ENCODE measurements at regions not wholly inside any gene's neighbourhood (a gene's known extent, or its start where the extent isn't known, plus 50 kb on each side); places are given as distances from the start of the nearest gene placed in this dataset.

DNA sequence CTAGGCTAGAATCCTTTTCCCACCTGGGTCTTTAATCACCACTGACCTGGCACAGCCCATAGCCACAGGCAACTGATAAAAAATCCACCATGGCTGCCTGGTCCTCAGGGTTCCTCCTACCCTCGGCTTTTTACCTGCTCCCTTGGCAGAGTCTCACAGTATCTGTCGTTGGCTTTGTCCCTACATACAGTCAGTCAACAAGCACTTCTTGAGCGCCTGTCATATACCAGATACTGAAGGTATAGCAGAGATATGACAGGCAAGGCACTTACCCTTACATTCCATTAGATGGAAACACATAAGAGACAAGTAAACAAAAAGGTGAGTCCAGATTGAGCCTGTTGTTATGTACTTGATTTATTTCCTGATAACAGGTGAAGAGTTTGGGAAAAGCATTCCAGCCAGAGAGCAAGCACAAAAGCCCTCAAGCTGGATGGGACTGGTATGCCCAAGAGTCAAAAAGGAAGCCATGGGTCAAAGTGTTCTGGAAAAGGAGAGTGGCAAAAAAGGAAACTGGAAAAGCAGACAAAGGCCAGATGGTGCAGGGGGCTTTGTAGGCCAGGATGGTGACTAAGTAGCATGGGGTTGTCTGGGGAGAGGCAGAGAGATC lies 247.0 kb downstream of the CHD9NB start:
- H3K36me3 ChIP-seq (ENCODE audit: control insufficient read depth, insufficient read depth, low read length): no peaks in the 10 kb centered on the region
- H2BK120ac ChIP-seq (ENCODE audit: low read depth, low read length): no peak overlapping the region
- DNase-seq: no peak
- no peak overlapping the region for H2BK5ac ChIP-seq (ENCODE audit: low read length)
- H3K18ac ChIP-seq (ENCODE audit: low read length): no peak overlapping the region
- H3K27me3 ChIP-seq (ENCODE audit: insufficient read depth, low read length, poor library complexity): no peaks in the 10 kb centered on the region
- no peaks in the 10 kb centered on the region for H3K4me1 ChIP-seq (ENCODE audit: control insufficient read depth, low read depth, low read length)
- H2BK15ac ChIP-seq (replicated peaks; ENCODE audit: low read depth): no peak overlapping the region
- no peak overlapping the region for H4K5ac ChIP-seq (ENCODE audit: low read length)
- no peak overlapping the region for H2AK5ac ChIP-seq (ENCODE audit: low read length)
- H3K4me3 ChIP-seq (ENCODE audit: low read length): no peak overlapping the region
- no peak overlapping the region for H4K8ac ChIP-seq (ENCODE audit: low read depth, low read length)
- H3K79me1 ChIP-seq (ENCODE audit: low read length): no peaks in the 10 kb centered on the region
- H3K23ac ChIP-seq (ENCODE audit: low read length): no peak overlapping the region
- H3K4me2 ChIP-seq (ENCODE audit: low read length): no peak overlapping the region
- H3K27ac ChIP-seq (ENCODE audit: low read depth, low read length): no peak overlapping the region
- H3K9ac ChIP-seq (ENCODE audit: low read length): no peak overlapping the region
- no CpG with 5 or more reads among the region's 3 CpGs for WGBS (ENCODE audit: extremely low coverage, insufficient coverage, low lambda C conversion rate)
- no peaks in the 10 kb centered on the region for H3K79me2 ChIP-seq (ENCODE audit: control insufficient read depth, insufficient read depth, low read length)
- H3K4ac ChIP-seq (ENCODE audit: low read depth, low read length): no peak overlapping the region
- H3K56ac ChIP-seq (ENCODE audit: low read length): no peak overlapping the region

DNA sequence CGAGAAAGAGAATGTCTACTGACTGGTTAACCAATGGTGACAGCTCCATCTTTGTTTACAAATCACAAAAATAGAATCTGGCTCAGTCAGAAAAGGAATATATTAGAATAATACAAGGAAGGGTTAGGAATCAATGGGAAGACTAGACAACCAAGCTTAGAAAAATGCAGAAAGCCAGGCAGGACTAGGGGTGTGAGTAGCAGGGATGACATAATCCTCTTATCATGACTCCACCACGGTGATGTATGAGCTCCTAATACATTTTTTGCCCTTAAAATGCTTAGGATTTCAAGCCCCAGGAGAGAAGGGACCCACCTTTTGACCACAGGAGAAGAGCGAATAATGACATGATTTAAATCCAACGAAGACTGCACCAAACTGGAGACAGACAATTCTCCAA lies 252.3 kb downstream of the CHD9NB start:
- no peak overlapping the region for H2BK5ac ChIP-seq (ENCODE audit: low read length)
- no peak overlapping the region for H3K18ac ChIP-seq (ENCODE audit: low read length)
- no peak for DNase-seq
- no peaks in the 10 kb centered on the region for H3K4me1 ChIP-seq (ENCODE audit: control insufficient read depth, low read depth, low read length)
- H3K79me1 ChIP-seq (ENCODE audit: low read length): no peaks in the 10 kb centered on the region
- no CpG with 5 or more reads among the region's 4 CpGs for WGBS (ENCODE audit: extremely low coverage, insufficient coverage, low lambda C conversion rate)
- H3K56ac ChIP-seq (ENCODE audit: low read length): no peak overlapping the region
- no peak overlapping the region for H3K9ac ChIP-seq (ENCODE audit: low read length)
- H4K5ac ChIP-seq (ENCODE audit: low read length): no peak overlapping the region
- no peak overlapping the region for H3K4ac ChIP-seq (ENCODE audit: low read depth, low read length)
- H2AK5ac ChIP-seq (ENCODE audit: low read length): no peak overlapping the region
- no peak overlapping the region for H3K27ac ChIP-seq (ENCODE audit: low read depth, low read length)
- H4K8ac ChIP-seq (ENCODE audit: low read depth, low read length): no peak overlapping the region
- H2BK120ac ChIP-seq (ENCODE audit: low read depth, low read length): no peak overlapping the region
- H3K4me2 ChIP-seq (ENCODE audit: low read length): no peak overlapping the region
- no peaks in the 10 kb centered on the region for H3K79me2 ChIP-seq (ENCODE audit: control insufficient read depth, insufficient read depth, low read length)
- no peaks in the 10 kb centered on the region for H3K27me3 ChIP-seq (ENCODE audit: insufficient read depth, low read length, poor library complexity)
- no peak overlapping the region for H3K23ac ChIP-seq (ENCODE audit: low read length)
- H2BK15ac ChIP-seq (replicated peaks; ENCODE audit: low read depth): no peak overlapping the region
- no peak overlapping the region for H3K4me3 ChIP-seq (ENCODE audit: low read length)
- no peaks in the 10 kb centered on the region for H3K36me3 ChIP-seq (ENCODE audit: control insufficient read depth, insufficient read depth, low read length)

DNA sequence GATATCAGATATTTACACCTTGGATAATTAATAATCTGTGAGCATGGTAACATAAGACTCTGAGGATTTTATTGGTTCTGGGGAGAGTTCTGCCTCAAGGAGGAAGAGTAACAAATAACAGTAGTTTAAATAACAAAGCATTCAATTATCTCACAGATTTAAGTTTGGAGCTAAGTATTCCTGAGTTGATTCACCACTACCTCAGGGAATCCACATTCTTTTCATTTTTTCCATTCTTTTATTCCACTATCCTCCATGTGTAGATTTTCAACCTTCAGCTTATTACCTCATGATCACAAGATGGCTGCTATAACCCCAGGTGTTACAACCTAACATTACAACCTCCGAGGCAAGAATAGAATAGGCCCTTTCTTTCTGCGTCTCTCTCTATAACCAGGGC lies 252.2 kb upstream of the TOX3 start:
- H4K5ac ChIP-seq (ENCODE audit: low read length): no peak overlapping the region
- no peak overlapping the region for H2BK120ac ChIP-seq (ENCODE audit: low read depth, low read length)
- no peaks in the 10 kb centered on the region for H3K79me2 ChIP-seq (ENCODE audit: control insufficient read depth, insufficient read depth, low read length)
- H3K4me1 ChIP-seq (ENCODE audit: control insufficient read depth, low read depth, low read length): no peaks in the 10 kb centered on the region
- H2BK15ac ChIP-seq (replicated peaks; ENCODE audit: low read depth): no peak overlapping the region
- no peaks in the 10 kb centered on the region for H3K36me3 ChIP-seq (ENCODE audit: control insufficient read depth, insufficient read depth, low read length)
- no peak overlapping the region for H2BK5ac ChIP-seq (ENCODE audit: low read length)
- no peak overlapping the region for H3K4me2 ChIP-seq (ENCODE audit: low read length)
- H3K9ac ChIP-seq (ENCODE audit: low read length): no peak overlapping the region
- H3K23ac ChIP-seq (ENCODE audit: low read length): no peak overlapping the region
- no peaks in the 10 kb centered on the region for H3K79me1 ChIP-seq (ENCODE audit: low read length)
- no peak overlapping the region for H3K56ac ChIP-seq (ENCODE audit: low read length)
- no peak overlapping the region for H3K4me3 ChIP-seq (ENCODE audit: low read length)
- no CpG with 5 or more reads among the region's 2 CpGs for WGBS (ENCODE audit: extremely low coverage, insufficient coverage, low lambda C conversion rate)
- H4K8ac ChIP-seq (ENCODE audit: low read depth, low read length): no peak overlapping the region
- no peak overlapping the region for H3K4ac ChIP-seq (ENCODE audit: low read depth, low read length)
- no peaks in the 10 kb centered on the region for H3K27me3 ChIP-seq (ENCODE audit: insufficient read depth, low read length, poor library complexity)
- no peak overlapping the region for H3K27ac ChIP-seq (ENCODE audit: low read depth, low read length)
- no peak overlapping the region for H3K18ac ChIP-seq (ENCODE audit: low read length)
- H2AK5ac ChIP-seq (ENCODE audit: low read length): no peak overlapping the region
- peak; percentile 18 for DNase-seq

DNA sequence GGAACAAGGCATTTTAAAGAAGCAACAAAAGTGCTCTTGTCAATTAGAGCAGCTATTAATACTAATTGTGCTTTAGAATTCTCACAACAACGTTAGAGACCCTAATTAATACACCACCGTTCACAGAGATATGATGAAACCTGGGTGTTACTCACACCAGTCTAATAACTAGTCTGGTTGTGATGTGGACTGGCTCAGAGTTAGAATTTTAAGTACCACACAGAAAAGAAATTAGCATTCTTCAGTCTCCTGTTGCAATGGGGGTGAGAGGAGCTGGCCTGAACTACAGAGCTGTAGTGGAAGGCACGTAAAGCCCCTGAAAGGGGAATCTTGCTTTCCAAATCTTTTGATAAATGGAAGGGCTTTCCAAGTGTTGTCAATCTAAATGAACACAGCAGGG lies 240.8 kb upstream of the TOX3 start:
- H3K4me1 ChIP-seq (ENCODE audit: control insufficient read depth, low read depth, low read length): no peaks in the 10 kb centered on the region
- H2AK5ac ChIP-seq (ENCODE audit: low read length): no peak overlapping the region
- no peak for DNase-seq
- no CpG with 5 or more reads among the region's 3 CpGs for WGBS (ENCODE audit: extremely low coverage, insufficient coverage, low lambda C conversion rate)
- no peak overlapping the region for H4K5ac ChIP-seq (ENCODE audit: low read length)
- no peak overlapping the region for H3K23ac ChIP-seq (ENCODE audit: low read length)
- H2BK120ac ChIP-seq (ENCODE audit: low read depth, low read length): no peak overlapping the region
- no peak overlapping the region for H3K27ac ChIP-seq (ENCODE audit: low read depth, low read length)
- no peak overlapping the region for H2BK5ac ChIP-seq (ENCODE audit: low read length)
- H3K4me3 ChIP-seq (ENCODE audit: low read length): no peak overlapping the region
- H2BK15ac ChIP-seq (replicated peaks; ENCODE audit: low read depth): no peak overlapping the region
- H3K36me3 ChIP-seq (ENCODE audit: control insufficient read depth, insufficient read depth, low read length): no peaks in the 10 kb centered on the region
- H3K18ac ChIP-seq (ENCODE audit: low read length): no peak overlapping the region
- no peak overlapping the region for H3K56ac ChIP-seq (ENCODE audit: low read length)
- H3K79me1 ChIP-seq (ENCODE audit: low read length): no peaks in the 10 kb centered on the region
- H3K79me2 ChIP-seq (ENCODE audit: control insufficient read depth, insufficient read depth, low read length): no peaks in the 10 kb centered on the region
- no peak overlapping the region for H4K8ac ChIP-seq (ENCODE audit: low read depth, low read length)
- H3K4me2 ChIP-seq (ENCODE audit: low read length): no peak overlapping the region
- H3K9ac ChIP-seq (ENCODE audit: low read length): no peak overlapping the region
- H3K27me3 ChIP-seq (ENCODE audit: insufficient read depth, low read length, poor library complexity): no peaks in the 10 kb centered on the region
- H3K4ac ChIP-seq (ENCODE audit: low read depth, low read length): no peak overlapping the region

DNA sequence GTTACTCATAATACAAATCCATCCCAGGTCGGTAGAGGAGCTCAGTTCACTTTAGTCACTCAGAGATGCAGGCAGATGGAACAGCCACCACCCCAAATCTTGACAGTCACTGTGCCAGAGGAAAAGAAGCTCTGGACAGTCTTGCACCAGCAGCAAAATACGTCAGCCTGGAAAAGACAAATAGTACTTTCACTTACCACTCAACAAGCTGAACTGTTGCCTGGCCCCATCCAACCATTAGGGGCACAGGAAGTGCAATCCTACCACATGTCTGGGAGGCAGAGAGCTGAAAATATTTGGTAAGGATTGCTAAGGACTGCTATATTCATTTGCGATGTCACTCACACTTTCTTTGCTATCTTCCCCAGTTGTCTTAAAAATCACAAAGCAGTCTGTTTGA lies 239.1 kb upstream of the TOX3 start:
- Histone ChIP-seq H3K18ac (ENCODE audit: low read length) (no peak overlapping the region), H3K79me2 (ENCODE audit: control insufficient read depth, insufficient read depth, low read length) (no peaks in the 10 kb centered on the region), H3K4me1 (ENCODE audit: control insufficient read depth, low read depth, low read length) (no peaks in the 10 kb centered on the region), H3K4ac (ENCODE audit: low read depth, low read length) (no peak overlapping the region), H3K4me3 (ENCODE audit: low read length) (no peak overlapping the region), H3K23ac (ENCODE audit: low read length) (no peak overlapping the region), H3K9ac (ENCODE audit: low read length) (no peak overlapping the region), H3K4me2 (ENCODE audit: low read length) (no peak overlapping the region), H2BK5ac (ENCODE audit: low read length) (no peak overlapping the region), H3K56ac (ENCODE audit: low read length) (no peak overlapping the region), H4K5ac (ENCODE audit: low read length) (no peak overlapping the region), H3K36me3 (ENCODE audit: control insufficient read depth, insufficient read depth, low read length) (no peaks in the 10 kb centered on the region), H3K27me3 (ENCODE audit: insufficient read depth, low read length, poor library complexity) (no peaks in the 10 kb centered on the region), H2BK15ac (replicated peaks; ENCODE audit: low read depth) (no peak overlapping the region), H4K8ac (ENCODE audit: low read depth, low read length) (no peak overlapping the region), H2BK120ac (ENCODE audit: low read depth, low read length) (no peak overlapping the region), H3K79me1 (ENCODE audit: low read length) (no peaks in the 10 kb centered on the region), H2AK5ac (ENCODE audit: low read length) (no peak overlapping the region), H3K27ac (ENCODE audit: low read depth, low read length) (no peak overlapping the region)
- no CpG with 5 or more reads among the region's 3 CpGs for WGBS (ENCODE audit: extremely low coverage, insufficient coverage, low lambda C conversion rate)
- peak; percentile 18 for DNase-seq

DNA sequence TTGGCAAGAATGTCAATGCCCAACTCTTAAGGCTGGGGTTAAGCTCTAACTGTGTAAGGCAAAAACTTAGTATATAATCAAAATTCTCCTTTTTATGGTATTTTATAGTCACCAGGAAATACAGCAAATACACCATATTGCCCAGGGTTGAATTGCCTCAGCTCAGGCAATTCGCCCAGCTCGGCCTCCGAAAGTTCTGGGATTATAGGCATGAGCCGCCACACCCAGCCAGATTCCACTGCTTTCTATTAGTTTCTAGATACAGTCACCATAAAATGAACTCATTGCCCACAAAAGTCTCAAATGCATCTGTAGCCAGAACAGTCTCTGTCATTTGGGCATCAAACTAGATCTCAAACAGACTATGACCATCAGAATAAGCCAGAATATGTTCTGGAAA lies 238.7 kb upstream of the TOX3 start:
- no peak for DNase-seq
- Histone ChIP-seq H4K8ac (ENCODE audit: low read depth, low read length) (no peak overlapping the region), H3K4me2 (ENCODE audit: low read length) (no peak overlapping the region), H2AK5ac (ENCODE audit: low read length) (no peak overlapping the region), H3K79me1 (ENCODE audit: low read length) (no peaks in the 10 kb centered on the region), H3K4me1 (ENCODE audit: control insufficient read depth, low read depth, low read length) (no peaks in the 10 kb centered on the region), H3K9ac (ENCODE audit: low read length) (no peak overlapping the region), H3K27ac (ENCODE audit: low read depth, low read length) (no peak overlapping the region), H3K4ac (ENCODE audit: low read depth, low read length) (no peak overlapping the region), H3K18ac (ENCODE audit: low read length) (no peak overlapping the region), H2BK120ac (ENCODE audit: low read depth, low read length) (no peak overlapping the region), H3K27me3 (ENCODE audit: insufficient read depth, low read length, poor library complexity) (no peaks in the 10 kb centered on the region), H3K56ac (ENCODE audit: low read length) (no peak overlapping the region), H4K5ac (ENCODE audit: low read length) (no peak overlapping the region), H3K36me3 (ENCODE audit: control insufficient read depth, insufficient read depth, low read length) (no peaks in the 10 kb centered on the region), H3K4me3 (ENCODE audit: low read length) (no peak overlapping the region), H3K79me2 (ENCODE audit: control insufficient read depth, insufficient read depth, low read length) (no peaks in the 10 kb centered on the region), H2BK15ac (replicated peaks; ENCODE audit: low read depth) (no peak overlapping the region), H2BK5ac (ENCODE audit: low read length) (no peak overlapping the region), H3K23ac (ENCODE audit: low read length) (no peak overlapping the region)
- WGBS (ENCODE audit: extremely low coverage, insufficient coverage, low lambda C conversion rate): no CpG with 5 or more reads among the region's 4 CpGs

Measured in mesendoderm (in vitro differentiated cells).